Vagina (tissue), 2 donors: ENCODE measurements at regions not wholly inside any gene's neighbourhood (a gene's known extent, or its start where the extent isn't known, plus 50 kb on each side); places are given as distances from the start of the nearest gene placed in this dataset.

Experiments
- CTCF ChIP-seq, 3 experiments: fragments of 450-650 bp in 2 of 3; fragments of 200-600 bp in 1 of 3; sonication (generic) in 1 of 3; IDR thresholded peaks; one replicate each; pipeline ENCODE4 v1.5.1; 2017 to 2019; ENCODE audit warnings: antibody characterized with exemption in 3 of 3, mild to moderate bottlenecking in 2 of 3, moderate library complexity in 2 of 3
- POLR2AphosphoS5 ChIP-seq, 2 donors: sonication (generic); formaldehyde crosslinking; IDR thresholded peaks; one replicate each; pipeline ENCODE4 v1.9.0; 2017; ENCODE audit warnings: antibody characterized with exemption in 2 of 2, mild to moderate bottlenecking in 2 of 2, low read depth in 1 of 2; ENCODE audit not compliant: insufficient read depth in 1 of 2

GRCh38 chr9:31848505-31849285, 535.7 kb upstream of the ACO1 start:
- TF ChIP-seq CTCF (IDR thresholded peaks at IDR 0.05) = no peak
- TF ChIP-seq POLR2AphosphoS5 (IDR thresholded peaks at IDR 0.05; ENCODE audit: insufficient read depth in 1 of 2, low read depth in 1 of 2) = no peak
